GM21528 (cell line): ENCODE measurements at regions not wholly inside any gene's neighbourhood (a gene's known extent, or its start where the extent isn't known, plus 50 kb on each side); places are given as distances from the start of the nearest gene placed in this dataset.
"Not testable (repeated sequence)": the region's sequence is repeated elsewhere in the genome, so short reads cannot be mapped to it uniquely, and the experiment has no call there.

ENCODE experiments used
- ATAC-seq: cut with Tn5 transposase; IDR thresholded peaks from one replicate; pipeline ENCODE4 v1.9.1; 2021; ENCODE audit warnings: mild to moderate bottlenecking, moderate library complexity; ENCODE audit not compliant: unreplicated experiment, low FRiP score

DNA sequence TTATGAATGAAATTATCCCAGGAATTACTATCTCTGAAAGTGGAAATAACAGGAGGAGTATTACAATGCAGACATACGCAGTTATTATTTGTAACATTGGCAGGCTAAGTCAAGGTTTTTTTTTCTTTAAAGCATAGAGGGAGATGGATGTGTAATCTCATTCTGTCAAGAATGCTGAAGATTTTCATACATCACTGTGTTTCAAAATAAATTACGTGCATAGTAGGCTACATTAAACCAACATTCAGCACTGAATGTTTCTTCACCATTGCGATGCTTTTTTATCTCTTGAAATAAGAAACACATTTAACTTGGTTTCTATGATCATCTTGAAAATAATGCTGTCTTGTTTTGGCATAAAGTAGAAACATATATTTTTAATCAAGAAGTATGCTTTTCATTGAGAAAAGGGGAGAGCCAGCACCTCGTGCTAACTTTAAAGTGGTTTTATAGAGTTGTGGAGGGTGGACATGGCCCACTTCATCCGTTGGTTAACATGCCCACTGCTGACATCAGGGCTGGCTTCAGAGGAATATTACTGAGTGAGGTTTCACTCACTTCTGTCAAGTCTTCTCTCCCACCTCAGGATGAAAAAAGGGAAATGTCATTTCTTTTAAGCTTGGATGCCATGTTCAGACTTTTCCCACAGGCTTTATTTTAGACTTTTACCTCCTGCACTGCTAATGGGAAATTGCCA is 203.6 kb upstream of the MEF2C start:
- ATAC-seq, result no peak

DNA sequence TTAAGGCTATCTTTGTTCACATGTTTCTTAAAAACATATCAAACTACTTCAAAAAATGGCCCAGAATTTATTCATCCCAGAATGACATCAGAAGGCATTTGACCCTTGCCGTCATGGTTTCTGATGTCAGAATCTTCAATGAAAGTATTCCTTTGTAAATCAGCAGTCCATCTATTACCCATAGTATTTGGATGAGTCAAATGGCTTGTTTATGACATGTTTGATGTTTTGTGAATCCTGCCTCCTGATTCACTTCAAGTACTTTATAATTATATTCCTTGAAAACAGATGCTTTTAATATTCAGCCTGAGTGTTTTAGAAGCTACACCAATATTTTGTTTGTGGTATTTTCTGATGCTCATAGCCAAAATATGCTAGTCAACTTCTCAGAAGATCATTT is 200.8 kb upstream of the MEF2C start:
- ATAC-seq, result no peak

DNA sequence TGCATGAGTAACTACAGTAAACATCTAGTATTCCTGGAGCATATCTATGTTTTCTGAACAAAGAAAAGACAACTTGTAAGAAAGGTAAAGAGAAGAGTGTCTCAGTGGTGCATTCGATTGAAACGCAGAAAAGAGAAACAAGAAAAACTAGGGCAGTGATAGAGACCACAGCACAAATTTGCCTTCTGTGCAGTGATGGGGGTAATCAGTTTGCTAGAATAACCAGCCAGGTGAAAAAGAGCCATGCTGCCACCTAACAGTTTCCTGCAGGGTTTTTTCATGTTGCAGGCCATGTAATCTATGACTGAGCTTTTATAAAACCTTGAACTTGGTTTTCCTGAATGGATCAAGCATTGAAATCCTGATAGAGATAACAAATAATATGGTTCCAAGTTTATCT is 198.4 kb upstream of the MEF2C start:
- ATAC-seq, result peak; percentile 72

DNA sequence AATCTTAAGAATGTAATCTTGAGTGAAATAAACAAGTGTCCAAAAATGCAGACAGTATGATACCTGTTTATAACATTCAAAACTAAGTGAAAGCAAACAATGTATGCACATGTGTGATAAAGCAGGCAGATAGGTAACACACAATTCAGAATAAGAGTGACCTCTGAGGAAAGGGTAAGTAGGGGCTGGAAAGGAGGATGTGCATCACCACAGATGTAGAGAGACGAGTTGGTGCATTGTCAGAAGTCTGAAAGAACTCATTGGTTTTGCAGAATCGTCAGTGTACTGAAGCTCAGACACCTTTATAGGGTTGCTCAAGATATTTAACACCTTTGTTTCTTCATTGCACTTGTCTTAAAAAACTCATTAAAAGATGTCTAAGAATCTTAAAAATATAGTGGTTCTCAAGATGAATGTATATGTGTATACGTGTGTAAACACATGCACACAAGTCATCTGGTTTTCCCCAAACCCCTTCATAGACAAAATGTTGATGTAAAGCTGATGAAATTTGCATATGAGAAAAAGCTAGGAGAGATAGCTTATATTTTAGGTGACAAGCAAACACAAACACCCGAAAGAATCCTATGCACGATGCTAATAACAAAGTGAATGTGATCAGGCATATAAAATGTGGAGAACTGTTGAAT is 197.6 kb upstream of the MEF2C start:
- ATAC-seq, result no peak

DNA sequence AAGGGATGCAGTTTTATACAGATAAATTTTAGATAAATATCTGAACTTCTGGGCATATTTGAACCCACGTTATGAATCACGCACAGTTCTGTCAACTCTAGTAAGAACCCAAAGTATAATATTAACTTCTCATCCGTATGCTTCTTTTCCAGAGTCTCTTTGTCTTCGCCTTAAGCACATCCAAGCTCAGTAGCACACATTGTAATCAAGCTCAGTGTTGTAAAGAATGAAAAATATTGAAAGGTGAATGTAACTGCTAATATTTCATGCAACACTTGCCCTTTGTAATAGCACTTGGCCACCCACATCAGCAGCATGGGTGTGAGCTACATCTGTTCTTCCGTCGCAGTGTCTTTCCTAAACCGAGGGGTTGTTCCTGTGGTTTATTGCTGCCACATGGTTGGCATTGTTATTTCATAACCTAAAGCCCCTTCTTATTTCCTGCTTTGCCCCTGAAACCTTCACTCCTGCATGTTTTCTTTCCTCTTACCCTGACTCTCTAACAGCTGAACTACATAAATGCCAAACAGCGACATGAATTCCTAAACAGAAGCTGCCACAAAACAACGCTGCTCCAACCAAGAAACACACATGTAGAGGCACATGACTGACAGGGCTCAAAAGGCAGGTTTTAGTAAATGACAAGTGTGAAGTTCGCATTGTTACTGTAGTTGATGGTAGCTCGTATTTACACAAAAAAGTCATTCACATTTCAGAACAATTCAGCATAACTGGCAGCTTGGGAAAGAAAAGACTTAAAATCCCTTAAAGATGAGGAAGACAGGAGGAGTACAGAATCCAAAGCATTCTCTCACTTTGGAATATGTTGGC is 190.1 kb upstream of the MEF2C start:
- ATAC-seq, result no peak

DNA sequence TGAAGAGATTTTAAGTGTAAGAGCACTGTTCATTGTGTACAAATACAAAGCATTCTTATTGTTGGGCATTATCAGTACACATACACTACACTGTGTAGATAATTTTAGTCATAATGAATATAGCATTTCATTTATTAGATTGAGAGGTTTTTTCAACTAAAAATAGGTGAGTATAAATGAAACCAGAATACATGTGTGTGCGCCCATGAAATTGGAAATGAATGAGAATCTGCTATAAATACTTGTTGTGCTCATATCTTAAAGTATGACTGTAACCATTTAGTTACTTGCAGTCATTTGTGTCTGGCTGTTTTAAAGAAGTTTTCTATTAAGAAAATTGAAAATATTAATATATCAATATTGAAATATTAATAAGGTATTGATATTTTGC is 189.0 kb upstream of the MEF2C start:
- ATAC-seq, result peak; percentile 59

DNA sequence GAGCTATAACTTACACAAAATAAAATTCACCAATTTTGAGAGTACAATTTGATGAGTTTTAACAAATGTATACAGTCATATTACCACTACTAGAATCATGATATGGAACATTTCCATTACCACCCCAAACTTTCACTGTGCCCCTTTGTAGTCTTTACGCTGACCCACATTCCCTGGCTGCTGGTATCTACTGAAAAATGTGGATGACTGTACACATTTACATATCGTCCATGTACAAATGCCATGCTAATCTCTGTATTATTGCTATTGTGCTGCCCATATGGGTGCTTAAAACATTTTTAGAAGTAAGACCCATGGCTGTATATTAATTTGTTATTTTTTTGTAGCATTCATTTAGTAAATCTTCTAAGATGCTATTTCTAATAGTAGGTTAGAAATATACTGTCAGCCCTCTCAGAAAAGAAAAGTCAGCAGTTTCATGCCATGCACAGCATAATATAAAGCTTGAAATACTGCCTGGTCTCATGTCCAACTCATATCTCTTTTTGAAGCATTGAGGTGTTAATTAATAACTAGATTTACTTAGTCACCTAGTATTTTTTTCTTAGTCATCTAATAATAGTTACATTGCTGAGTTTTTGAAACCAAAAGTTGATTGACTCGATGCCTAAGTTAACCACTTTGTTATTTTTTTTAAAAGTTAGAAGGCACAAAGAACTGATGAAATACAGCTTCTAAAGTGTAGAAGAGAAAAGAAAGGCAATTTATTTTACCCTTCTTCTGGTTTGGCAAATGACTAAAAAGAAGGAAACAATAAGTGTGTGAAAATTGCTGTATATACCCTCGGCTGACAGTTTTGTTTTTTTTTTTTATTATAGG is 188.3 kb upstream of the MEF2C start:
- ATAC-seq, result peak; percentile 73

DNA sequence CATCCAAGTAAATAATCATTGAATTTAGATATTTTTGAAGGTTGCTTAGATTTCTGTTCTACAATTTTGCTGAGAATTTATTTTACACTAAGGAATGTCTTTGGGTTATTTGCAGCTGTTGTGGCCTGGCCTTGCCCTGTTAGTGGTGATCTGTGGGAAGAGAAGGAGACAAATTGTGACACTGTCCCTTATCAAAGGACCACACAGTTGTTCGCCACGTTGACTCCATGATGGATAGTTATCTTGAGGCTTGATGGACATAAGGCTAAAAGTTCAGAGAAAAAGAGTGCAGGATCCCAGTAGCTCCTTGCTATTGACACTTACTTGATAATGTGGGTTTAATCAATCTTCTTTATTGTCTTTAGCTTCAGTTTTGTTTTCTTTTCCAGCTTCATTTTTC is 186.6 kb upstream of the MEF2C start:
- ATAC-seq, result no peak

DNA sequence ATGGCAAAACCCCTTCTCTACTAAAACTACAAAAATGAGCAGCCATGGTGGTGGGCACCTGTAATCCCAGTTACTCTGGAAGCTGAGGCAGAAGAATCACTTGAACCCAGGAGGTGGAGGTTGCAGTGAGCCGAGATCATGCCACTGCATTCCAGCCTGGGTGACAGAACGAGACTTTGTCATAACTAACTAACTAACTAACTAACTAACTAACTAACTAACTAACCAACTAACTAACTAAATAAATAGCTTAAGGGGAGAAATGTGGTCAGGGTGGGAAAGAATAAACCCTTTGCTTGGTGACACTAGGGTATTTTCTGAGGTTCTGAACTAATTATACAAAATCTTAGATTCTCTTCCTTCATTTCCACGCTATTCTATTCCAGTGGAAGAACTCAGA is 184.4 kb upstream of the MEF2C start:
- ATAC-seq, result no peak

DNA sequence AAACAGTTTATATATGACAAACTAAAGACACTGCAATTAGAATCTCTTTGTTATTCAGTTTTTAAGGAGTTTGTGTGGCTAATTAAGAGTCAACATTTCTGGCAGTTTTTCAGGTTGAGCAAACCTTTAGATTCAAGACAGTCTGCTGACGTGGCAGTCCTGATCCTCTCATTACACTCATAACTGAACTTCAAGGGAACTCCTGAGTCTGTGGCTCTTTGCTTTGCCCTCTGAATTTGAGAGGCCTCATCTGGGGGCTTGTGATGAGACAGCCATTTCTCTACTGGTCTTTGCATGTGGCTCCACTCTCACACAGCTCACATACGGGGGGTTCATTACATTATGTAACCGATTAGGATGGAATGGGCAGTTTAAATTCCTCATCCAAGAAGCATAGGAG is 182.9 kb upstream of the MEF2C start:
- peak; percentile 70 for ATAC-seq

DNA sequence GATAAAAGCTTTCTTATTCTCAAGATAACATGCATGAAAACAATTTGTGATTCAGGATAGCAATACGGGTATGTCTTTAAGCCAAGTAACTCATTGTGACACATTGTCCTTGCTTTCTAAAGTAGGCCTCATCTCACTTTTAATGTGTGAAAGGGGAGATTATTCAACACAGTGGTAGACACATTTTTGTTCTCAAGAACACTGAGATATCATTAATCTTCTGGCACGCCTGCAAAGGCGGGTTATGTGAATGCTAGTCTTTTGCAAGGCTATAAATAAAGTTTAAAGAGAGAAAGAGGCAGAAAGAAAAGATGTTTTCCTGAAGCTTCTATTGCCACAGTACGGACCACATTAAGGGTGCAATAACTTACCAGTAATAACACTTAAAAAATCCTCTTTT is 181.8 kb upstream of the MEF2C start:
- ATAC-seq, result no peak

DNA sequence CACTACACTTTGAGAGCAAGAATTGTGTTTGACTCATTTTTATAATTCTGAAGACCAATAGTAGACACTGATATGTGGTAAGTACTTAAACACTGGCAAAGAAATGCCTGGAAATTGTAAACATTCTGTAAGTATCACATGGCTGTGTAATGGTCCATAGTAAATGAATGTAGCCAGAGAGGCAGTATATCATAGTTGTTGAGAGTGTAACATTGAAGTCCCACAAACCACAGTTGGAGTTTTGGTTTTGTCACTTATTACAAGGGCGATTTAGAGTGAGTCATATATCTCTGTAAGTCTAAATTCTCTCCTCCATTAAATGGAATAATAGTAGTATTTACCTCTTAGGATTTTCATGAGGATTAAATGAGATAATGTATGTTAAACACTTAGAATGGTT is 181.1 kb upstream of the MEF2C start:
- no peak for ATAC-seq

DNA sequence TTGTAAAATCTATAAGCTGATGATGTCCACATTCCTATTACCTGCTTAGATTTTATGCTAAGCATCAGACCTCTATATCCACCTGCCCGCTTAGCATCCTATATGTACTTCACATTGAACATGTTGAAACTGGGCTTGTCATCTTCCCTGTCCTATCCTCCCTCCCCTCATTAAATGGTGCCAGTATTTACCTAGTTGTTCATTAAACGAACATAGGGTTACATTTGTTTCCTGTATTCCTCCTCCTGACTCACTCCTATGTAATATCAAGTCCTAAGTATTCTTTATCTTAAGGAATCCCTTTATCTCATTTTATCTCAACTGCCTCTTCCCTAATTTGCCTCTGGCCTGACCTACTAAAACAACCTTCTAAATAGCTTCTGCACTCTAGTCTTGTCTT is 177.8 kb upstream of the MEF2C start:
- ATAC-seq, result no peak

DNA sequence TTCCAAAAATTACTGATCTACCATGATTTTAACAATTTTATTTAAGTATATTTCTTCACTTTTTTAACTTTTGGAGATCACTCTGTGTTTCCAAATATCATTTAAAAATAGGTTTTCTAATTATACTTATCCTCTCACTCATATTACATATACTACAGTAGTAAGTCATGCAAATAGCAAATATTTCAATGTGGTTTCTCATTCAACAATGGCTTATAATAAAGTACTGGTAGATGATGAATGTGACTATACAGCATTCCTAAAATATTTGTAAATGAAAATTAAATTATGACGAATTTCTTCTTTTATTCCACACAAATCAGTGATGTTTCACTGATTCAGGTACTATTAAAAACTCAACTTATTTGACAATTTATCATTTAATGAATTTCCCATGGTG is 176.3 kb upstream of the MEF2C start:
- no peak for ATAC-seq

DNA sequence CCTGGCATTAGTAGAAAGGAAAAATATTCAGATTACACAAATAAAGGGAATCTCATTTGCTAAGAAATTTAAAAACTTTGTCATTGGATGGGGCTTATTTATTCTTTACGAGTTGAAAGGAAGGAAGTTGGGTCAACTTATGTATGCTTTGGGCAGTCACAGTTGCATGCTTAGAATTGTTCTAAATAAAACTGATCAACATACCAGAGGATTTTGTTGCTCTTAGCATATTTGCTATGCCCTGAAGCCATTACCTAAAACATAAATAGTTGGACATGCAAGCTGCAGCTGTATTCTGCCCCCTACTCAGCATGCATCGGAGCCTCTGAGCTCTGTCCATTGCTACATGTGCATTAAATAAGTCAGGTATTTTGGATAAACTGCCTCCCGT is 172.7 kb upstream of the MEF2C start:
- no peak for ATAC-seq

DNA sequence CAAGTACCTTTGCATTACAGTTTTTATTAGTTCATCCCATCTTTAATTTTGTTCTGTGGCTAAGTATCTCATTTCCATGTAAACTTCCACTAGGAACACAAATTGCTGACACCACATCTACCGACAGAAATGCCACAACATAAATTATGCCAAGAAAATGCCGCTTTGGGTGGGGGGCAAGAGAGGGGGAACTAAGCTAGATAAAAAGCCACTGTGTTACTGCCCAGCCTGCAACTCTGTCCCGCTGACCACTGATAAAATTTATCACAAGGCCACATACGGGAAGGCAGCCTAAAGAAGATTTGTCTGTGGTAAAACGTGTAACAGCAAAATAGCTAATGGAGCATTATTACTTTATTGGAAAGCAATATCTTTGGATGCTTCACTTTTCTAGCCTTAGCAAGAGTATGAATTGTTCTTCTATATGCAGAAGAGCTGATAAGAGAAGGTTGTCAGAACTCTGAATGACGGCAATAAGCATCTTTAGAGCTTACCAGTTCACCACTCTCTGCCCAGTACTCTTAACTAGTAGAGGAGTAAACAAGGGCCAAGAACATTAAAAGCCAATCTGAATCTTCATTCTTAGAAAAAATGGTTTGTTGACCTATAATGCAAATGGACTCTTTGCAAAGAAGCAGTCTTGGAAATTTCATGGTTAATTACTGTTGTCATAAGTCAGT is 172.2 kb upstream of the MEF2C start:
- ATAC-seq, result no peak

DNA sequence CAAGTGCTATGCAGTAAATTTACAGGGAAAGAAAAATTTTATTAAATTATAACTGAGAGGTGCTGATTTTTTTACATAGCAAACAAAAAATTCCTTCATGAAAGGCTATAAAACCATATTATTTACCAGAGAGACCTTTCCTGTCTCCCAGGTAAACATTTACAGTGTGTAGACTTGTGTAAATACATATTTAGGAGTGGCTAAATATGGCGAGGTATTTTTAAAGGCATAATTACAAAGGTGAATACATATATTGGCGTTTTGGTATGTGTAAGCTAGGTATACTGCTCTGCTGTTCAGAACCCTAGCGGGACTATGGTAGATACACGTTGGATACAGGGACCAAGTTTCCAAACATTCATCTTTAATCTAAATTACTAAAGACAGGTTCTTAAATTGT is 170.6 kb upstream of the MEF2C start:
- ATAC-seq, result no peak

DNA sequence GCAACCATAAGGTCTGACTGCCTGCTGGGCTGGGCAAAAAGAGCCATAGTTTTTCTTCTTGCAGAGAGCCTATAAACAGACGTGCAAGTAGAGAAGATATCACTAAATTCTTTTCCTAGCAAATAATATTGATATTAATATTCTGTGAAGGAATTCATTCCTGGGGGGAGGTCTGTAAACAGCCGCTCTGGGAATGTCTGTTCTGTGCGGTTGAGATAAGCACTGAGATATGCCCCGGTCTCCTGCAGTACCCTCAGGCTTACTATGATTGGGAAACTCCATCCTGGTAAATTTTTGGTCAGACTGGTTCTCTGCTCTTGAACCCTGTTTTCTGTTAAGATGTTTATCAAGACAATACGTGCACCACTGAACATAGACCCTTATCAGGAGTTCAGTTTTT is 167.1 kb upstream of the MEF2C start:
- not testable (repeated sequence) for ATAC-seq

DNA sequence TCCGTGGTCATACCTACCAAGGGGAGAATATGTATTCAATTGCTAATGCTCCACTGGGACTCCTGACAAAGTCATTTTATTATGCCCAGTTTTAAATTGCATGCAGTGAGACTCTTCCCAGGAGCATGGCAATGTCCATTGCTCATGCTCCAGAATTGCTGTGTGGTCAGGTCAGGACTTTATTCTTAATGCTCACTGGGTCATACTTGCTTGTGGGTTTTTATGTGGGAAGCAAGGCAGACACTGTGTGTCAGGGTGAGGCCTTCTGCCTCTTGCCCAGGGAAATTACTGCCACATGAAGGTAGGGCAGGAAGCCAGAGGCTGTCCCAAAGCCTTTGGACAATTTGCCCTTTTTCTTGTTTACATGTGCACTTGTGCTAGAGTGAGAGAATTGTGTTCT is 164.6 kb upstream of the MEF2C start:
- no peak for ATAC-seq

DNA sequence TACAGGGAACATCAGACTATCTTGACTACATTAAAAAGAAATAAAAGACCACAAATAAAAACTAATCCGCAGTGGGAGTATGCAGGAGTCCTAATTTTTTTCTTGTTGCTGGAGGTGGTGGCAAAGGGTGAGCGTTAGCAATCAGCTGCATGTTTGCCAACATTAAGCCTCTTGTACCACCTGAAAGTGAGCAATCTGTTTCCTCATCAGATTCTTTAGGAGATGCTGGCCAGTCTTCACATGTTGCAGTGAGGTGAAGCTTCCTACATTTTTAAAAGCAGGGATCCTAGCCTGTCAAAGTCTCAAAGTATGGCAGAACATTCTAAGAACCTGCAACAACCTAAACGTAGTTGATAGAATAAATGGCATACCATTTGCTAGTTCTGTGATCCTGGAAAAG is 162.2 kb upstream of the MEF2C start:
- ATAC-seq, result no peak
